Endodermal cell (in vitro differentiated cells): ENCODE measurements at regions not wholly inside any gene's neighbourhood (a gene's known extent, or its start where the extent isn't known, plus 50 kb on each side); places are given as distances from the start of the nearest gene placed in this dataset.

Source experiments
- DNase-seq: peaks from one replicate; pipeline ENCODE4 v3.0.0-alpha.2; 2017
- H3K27ac ChIP-seq: 2 replicates; pipeline ENCODE4 v1.5.1; 2013; ENCODE audit warnings: mild to moderate bottlenecking, low read depth, low read length, moderate library complexity
- H3K27me3 ChIP-seq: 2 replicates; pipeline ENCODE4 v1.6.1; 2013; ENCODE audit warnings: mild to moderate bottlenecking, low read length, moderate library complexity; ENCODE audit not compliant: insufficient read depth, control insufficient read depth, poor library complexity, severe bottlenecking
- H3K36me3 ChIP-seq: 2 replicates; pipeline ENCODE4 v1.7.0; 2013; ENCODE audit warnings: mild to moderate bottlenecking, low read length, moderate library complexity; ENCODE audit not compliant: control insufficient read depth, insufficient read depth
- H3K4me1 ChIP-seq: one replicate; pipeline ENCODE4 v1.7.0; 2013; ENCODE audit warnings: low read length; ENCODE audit not compliant: control insufficient read depth, insufficient read depth
- H3K4me3 ChIP-seq: 2 replicates; pipeline ENCODE4 v1.5.1; 2013; ENCODE audit warnings: mild to moderate bottlenecking, low read length, moderate library complexity
- H3K9ac ChIP-seq: 2 replicates; pipeline ENCODE4 v1.6.1; 2013; ENCODE audit warnings: mild to moderate bottlenecking, low read length, moderate library complexity; ENCODE audit not compliant: poor library complexity, severe bottlenecking; ENCODE audit errors: extremely low read depth
- H3K9me3 ChIP-seq: 2 replicates; pipeline ENCODE4 v1.6.1; 2013; ENCODE audit warnings: mild to moderate bottlenecking, low read length, moderate library complexity; ENCODE audit not compliant: control insufficient read depth
- H3K27ac Mint-ChIP-seq: 2 replicates; pipeline ENCODE4 v1.8.0; 2020; ENCODE audit warnings: mixed read lengths
- H3K27me3 Mint-ChIP-seq: 2 replicates; pipeline ENCODE4 v1.8.0; 2021; ENCODE audit warnings: mild to moderate bottlenecking, mixed read lengths; ENCODE audit not compliant: insufficient read depth
- H3K36me3 Mint-ChIP-seq: 2 replicates; pipeline ENCODE4 v1.8.0; 2020; ENCODE audit warnings: low read depth, mixed read lengths
- H3K4me1 Mint-ChIP-seq: 2 replicates; pipeline ENCODE4 v1.8.0; 2020; ENCODE audit warnings: mixed read lengths
- H3K4me3 Mint-ChIP-seq: 2 replicates; pipeline ENCODE4 v1.8.0; 2020; ENCODE audit warnings: mild to moderate bottlenecking, moderate library complexity, mixed read lengths
- H3K9me3 Mint-ChIP-seq: 2 replicates; pipeline ENCODE4 v1.8.0; 2020; ENCODE audit warnings: mild to moderate bottlenecking, mixed read lengths
- CTCF ChIP-seq: fragments of 200-600 bp; sonication (generic); conservative IDR thresholded peaks from 2 replicates; pipeline ENCODE4 v1.5.0; 2021; ENCODE audit warnings: antibody characterized with exemption, mild to moderate bottlenecking
- WGBS, 2 experiments: methylation state at CpG; one replicate each; pipeline versions ENCODE4 v1.1.5 to v1.1.7; 2013; ENCODE audit warnings: missing lambda C conversion rate in 2 of 2, mixed read lengths in 1 of 2; ENCODE audit not compliant: insufficient coverage in 1 of 2, insufficient read length in 1 of 2; 5-methylcytosine and 5-hydroxymethylcytosine counted together

DNA sequence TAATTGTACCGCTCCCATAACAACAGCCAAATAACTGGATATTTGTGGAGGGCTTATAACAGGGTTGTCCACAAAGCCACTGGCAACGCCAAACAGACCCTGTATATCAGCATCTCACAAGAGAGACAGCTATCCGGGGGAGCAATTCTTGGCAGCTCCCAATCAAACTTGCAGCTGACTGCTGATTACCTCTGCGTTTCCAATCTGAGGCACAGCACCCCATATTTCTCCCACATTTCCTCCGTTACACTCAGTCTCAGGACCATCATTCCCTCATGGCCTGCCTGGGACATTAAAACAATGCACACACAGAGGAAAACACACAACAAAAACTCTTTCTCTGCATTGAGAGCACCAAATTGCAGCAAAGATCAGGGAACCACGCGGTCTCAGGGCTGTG, 67.8 kb upstream of the SDK1 start:
- WGBS, 2 experiments: 90 to 92% methylated on average over 2 to 7 of the region's 7 CpGs
- peaks cover 23% of the 10 kb centered on the region for H3K4me1 Mint-ChIP-seq
- no peak overlapping the region for H3K9ac ChIP-seq
- no peak overlapping the region for H3K27ac Mint-ChIP-seq
- peaks cover 23% of the 10 kb centered on the region for H3K9me3 ChIP-seq
- H3K27me3 Mint-ChIP-seq: peaks cover 45% of the 10 kb centered on the region
- H3K4me3 Mint-ChIP-seq: no peak overlapping the region
- H3K27me3 ChIP-seq: no peaks in the 10 kb centered on the region
- no peak for DNase-seq
- TF ChIP-seq CTCF: no peak
- no peaks in the 10 kb centered on the region for H3K4me1 ChIP-seq
- H3K4me3 ChIP-seq: no peak overlapping the region
- H3K36me3 ChIP-seq: no peaks in the 10 kb centered on the region
- no peak overlapping the region for H3K27ac ChIP-seq
- no peaks in the 10 kb centered on the region for H3K36me3 Mint-ChIP-seq
- H3K9me3 Mint-ChIP-seq: peaks cover 24% of the 10 kb centered on the region

- WGBS, 2 experiments: 93 to 99% methylated on average over 6 of the region's 6 CpGs
- H3K9me3 Mint-ChIP-seq: peaks cover 24% of the 10 kb centered on the region
- H3K36me3 ChIP-seq: no peaks in the 10 kb centered on the region
- no peak for TF ChIP-seq CTCF
- DNase-seq: no peak
- no peak overlapping the region for H3K4me3 Mint-ChIP-seq
- H3K9ac ChIP-seq: no peak overlapping the region
- H3K27ac Mint-ChIP-seq: no peak overlapping the region
- H3K4me3 ChIP-seq: no peak overlapping the region
- peaks cover 45% of the 10 kb centered on the region for H3K27me3 Mint-ChIP-seq
- no peaks in the 10 kb centered on the region for H3K36me3 Mint-ChIP-seq
- no peaks in the 10 kb centered on the region for H3K27me3 ChIP-seq
- H3K9me3 ChIP-seq: peaks cover 23% of the 10 kb centered on the region
- no peaks in the 10 kb centered on the region for H3K4me1 ChIP-seq
- H3K4me1 Mint-ChIP-seq: peaks cover 23% of the 10 kb centered on the region
- no peak overlapping the region for H3K27ac ChIP-seq
Observed at GRCh38 chr7:3234051-3234450, 67.0 kb upstream of the SDK1 start.

- H3K9ac ChIP-seq: no peak overlapping the region
- no peak overlapping the region for H3K4me3 ChIP-seq
- peaks cover 24% of the 10 kb centered on the region for H3K9me3 Mint-ChIP-seq
- H3K27me3 ChIP-seq: no peaks in the 10 kb centered on the region
- no peak overlapping the region for H3K27ac ChIP-seq
- WGBS, 2 experiments: 98 to 100% methylated on average over 1 to 3 of the region's 3 CpGs
- no peak overlapping the region for H3K27ac Mint-ChIP-seq
- TF ChIP-seq CTCF: no peak
- peaks cover 23% of the 10 kb centered on the region for H3K4me1 Mint-ChIP-seq
- peaks cover 42% of the 10 kb centered on the region for H3K27me3 Mint-ChIP-seq
- no peaks in the 10 kb centered on the region for H3K36me3 Mint-ChIP-seq
- H3K4me3 Mint-ChIP-seq: no peak overlapping the region
- H3K4me1 ChIP-seq: no peaks in the 10 kb centered on the region
- H3K36me3 ChIP-seq: no peaks in the 10 kb centered on the region
- no peak for DNase-seq
- peaks cover 23% of the 10 kb centered on the region for H3K9me3 ChIP-seq
Observed at GRCh38 chr7:3234851-3235250, 66.2 kb upstream of the SDK1 start.
